ENCODE measurements at regions not wholly inside any gene's neighbourhood (a gene's known extent, or its start where the extent isn't known, plus 50 kb on each side); places are given as distances from the start of the nearest gene placed in this dataset.

- no peak for TF ChIP-seq USF2 (IDR thresholded peaks at IDR 0.05; ENCODE audit: borderline replicate concordance, low read depth, low read length)
- no peak for TF ChIP-seq CTCF (IDR thresholded peaks at IDR 0.05 in 2 of 3, conservative IDR thresholded peaks at IDR 0.05 in 1 of 3; ENCODE audit: control insufficient read depth in 2 of 3, extremely low read depth in 1 of 3, insufficient read depth in 1 of 3, low read depth in 3 of 3, low read length in 3 of 3)
- no peak for TF ChIP-seq NBN (IDR thresholded peaks at IDR 0.05)
- TF ChIP-seq EZH2 (IDR thresholded peaks at IDR 0.05; ENCODE audit: borderline replicate concordance, control insufficient read depth, low read depth, low read length), result no peak
- TF ChIP-seq CREB1 (IDR thresholded peaks at IDR 0.05; ENCODE audit: low read depth), result no peak
- no peak for TF ChIP-seq CBFB (IDR thresholded peaks at IDR 0.05; ENCODE audit: low read depth)
- no peak for TF ChIP-seq ZZZ3 (IDR thresholded peaks at IDR 0.05; ENCODE audit: control insufficient read depth, insufficient read length, low read depth)
- TF ChIP-seq EP300 (IDR thresholded peaks at IDR 0.05; ENCODE audit: borderline replicate concordance in 1 of 2, control insufficient read depth in 1 of 2, low read depth in 2 of 2, low read length in 2 of 2), result no peak
- TF ChIP-seq DPF2 (IDR thresholded peaks at IDR 0.05), result no peak
- no peak for TF ChIP-seq POLR2A (IDR thresholded peaks at IDR 0.05; ENCODE audit: low read depth, low read length)
- no peak for TF ChIP-seq MXI1 (IDR thresholded peaks at IDR 0.05; ENCODE audit: low read depth, low read length)
These were observed 251.5 kb downstream of the GPD2 start for GRCh38 chr2:156687715-156688114.
